ENCODE measurements at regions not wholly inside any gene's neighbourhood (a gene's known extent, or its start where the extent isn't known, plus 50 kb on each side); places are given as distances from the start of the nearest gene placed in this dataset.

DNA sequence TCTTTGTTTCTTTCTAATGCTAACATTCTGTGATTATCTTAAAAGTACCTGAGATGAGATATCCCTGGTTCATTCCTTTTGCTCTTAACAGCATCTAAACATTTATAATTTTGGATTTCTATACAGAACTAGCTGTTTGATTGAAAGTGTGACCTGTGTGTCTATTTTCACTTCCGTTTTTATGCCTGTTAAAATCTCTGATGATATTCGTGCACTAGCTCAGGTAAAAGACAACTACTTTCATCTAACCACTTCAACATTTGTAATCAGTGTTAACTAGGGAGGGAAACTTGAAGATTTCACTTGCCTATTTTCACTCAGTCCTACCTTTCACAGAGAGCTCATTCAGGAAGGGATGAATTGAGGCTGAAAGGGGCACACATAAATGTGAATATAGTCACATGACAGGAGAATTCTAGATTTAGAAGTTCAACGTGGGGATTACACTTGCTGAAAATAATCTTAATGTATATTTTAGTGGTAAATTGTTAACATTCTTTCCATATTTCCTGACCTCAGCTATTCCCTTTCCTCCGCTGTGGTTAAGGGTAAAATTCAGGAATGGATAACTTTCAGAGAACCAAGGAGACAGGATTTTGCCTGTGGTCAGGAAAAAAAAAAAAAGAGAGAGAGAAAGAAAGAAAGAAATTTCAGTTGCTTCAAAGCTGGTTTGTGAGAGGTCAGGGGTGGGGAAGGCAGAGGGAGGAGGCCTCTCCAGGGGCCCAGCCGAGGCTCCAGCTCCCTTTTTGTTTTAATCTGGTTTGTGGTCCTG, 159.8 kb upstream of the TSC22D2 start:
- TF ChIP-seq EZH2phosphoT487 (IDR thresholded peaks at IDR 0.05; ENCODE audit: low read depth, severe bottlenecking, unreplicated experiment) (no peak), EZH2 (IDR thresholded peaks at IDR 0.05; ENCODE audit: borderline replicate concordance) (no peak)
- TF ChIP-seq, protein P1, sequence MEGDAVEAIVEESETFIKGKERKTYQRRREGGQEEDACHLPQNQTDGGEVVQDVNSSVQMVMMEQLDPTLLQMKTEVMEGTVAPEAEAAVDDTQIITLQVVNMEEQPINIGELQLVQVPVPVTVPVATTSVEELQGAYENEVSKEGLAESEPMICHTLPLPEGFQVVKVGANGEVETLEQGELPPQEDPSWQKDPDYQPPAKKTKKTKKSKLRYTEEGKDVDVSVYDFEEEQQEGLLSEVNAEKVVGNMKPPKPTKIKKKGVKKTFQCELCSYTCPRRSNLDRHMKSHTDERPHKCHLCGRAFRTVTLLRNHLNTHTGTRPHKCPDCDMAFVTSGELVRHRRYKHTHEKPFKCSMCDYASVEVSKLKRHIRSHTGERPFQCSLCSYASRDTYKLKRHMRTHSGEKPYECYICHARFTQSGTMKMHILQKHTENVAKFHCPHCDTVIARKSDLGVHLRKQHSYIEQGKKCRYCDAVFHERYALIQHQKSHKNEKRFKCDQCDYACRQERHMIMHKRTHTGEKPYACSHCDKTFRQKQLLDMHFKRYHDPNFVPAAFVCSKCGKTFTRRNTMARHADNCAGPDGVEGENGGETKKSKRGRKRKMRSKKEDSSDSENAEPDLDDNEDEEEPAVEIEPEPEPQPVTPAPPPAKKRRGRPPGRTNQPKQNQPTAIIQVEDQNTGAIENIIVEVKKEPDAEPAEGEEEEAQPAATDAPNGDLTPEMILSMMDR (IDR thresholded peaks at IDR 0.05; ENCODE audit: poor library complexity), result no peak

All from hepatocyte (in vitro differentiated cells).